Stomach (tissue), 4 donors: ENCODE measurements at regions not wholly inside any gene's neighbourhood (a gene's known extent, or its start where the extent isn't known, plus 50 kb on each side); places are given as distances from the start of the nearest gene placed in this dataset.

Source experiments
- CTCF ChIP-seq, 7 experiments: fragments of 450-650 bp in 4 of 7; fragments of 200-600 bp in 3 of 7; sonication (generic) in 3 of 7; IDR thresholded peaks; one replicate each; pipeline ENCODE4 v1.5.1; 2016 to 2019; ENCODE audit warnings: antibody characterized with exemption in 7 of 7, control low read depth in 2 of 7, mild to moderate bottlenecking in 1 of 7
- POLR2A ChIP-seq, 4 donors: fragments of 450-650 bp; IDR thresholded peaks; one replicate each; pipeline ENCODE4 v1.6.1; 2016; ENCODE audit warnings: antibody characterized with exemption in 4 of 4, control low read depth in 2 of 4, mild to moderate bottlenecking in 1 of 4, moderate library complexity in 1 of 4

DNA sequence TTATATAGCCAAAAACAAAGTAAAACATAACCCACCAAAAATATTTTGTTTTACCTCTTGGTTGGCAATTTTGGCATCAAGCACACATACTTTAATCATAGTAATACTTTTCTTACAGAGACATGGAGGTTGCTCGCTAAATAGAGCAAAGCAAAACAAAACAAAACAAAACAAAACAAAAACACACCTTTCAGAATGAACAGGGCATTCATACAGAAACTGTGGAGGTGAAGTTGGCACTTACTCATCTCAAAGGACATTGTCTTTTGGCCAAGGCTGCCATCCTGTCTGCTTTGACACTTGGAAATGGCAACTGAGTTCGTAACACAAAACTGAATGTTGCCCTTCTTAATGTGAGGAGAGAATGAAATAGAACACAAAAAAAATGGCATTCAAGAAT is 773.1 kb downstream of the USP25 start:
- TF ChIP-seq CTCF (IDR thresholded peaks at IDR 0.05) = no peak
- TF ChIP-seq POLR2A (IDR thresholded peaks at IDR 0.05) = no peak
